ENCODE measurements at regions not wholly inside any gene's neighbourhood (a gene's known extent, or its start where the extent isn't known, plus 50 kb on each side); places are given as distances from the start of the nearest gene placed in this dataset.

GRCh38 chr10:64506963-64507362, 985.8 kb downstream of the REEP3 start:
- TF ChIP-seq CTCF (IDR thresholded peaks at IDR 0.05) (no peak), POLR2A (IDR thresholded peaks at IDR 0.05) (no peak)

Measured in Peyer's patch (tissue), 4 donors.